ENCODE measurements at regions not wholly inside any gene's neighbourhood (a gene's known extent, or its start where the extent isn't known, plus 50 kb on each side); places are given as distances from the start of the nearest gene placed in this dataset.

GRCh38 chr13:58926858-58927257, 1236.9 kb downstream of the DIAPH3 start:
- no peaks in the 10 kb centered on the region for H3K4me1 ChIP-seq
- WGBS: over 99% methylated on average over 3 of the region's 3 CpGs
- intact Hi-C loops (cut with DNase I): no loop called here
- H3K9me3 ChIP-seq: no peaks in the 10 kb centered on the region
- H3K4me3 ChIP-seq: no peak overlapping the region
- H3K27me3 ChIP-seq: no peaks in the 10 kb centered on the region
- no peaks in the 10 kb centered on the region for H3K36me3 ChIP-seq
- DNase-seq (ENCODE audit: extremely low spot score): no peak
- TF ChIP-seq POLR2A (IDR thresholded peaks at IDR 0.05; ENCODE audit: low read depth) (no peak), POLR2AphosphoS5 (IDR thresholded peaks at IDR 0.05) (no peak), EP300 (IDR thresholded peaks at IDR 0.05) (no peak), CTCF (IDR thresholded peaks at IDR 0.05) (no peak)
- no peak overlapping the region for H3K27ac ChIP-seq (replicated peaks in 1 of 4)

- no peaks in the 10 kb centered on the region for H3K27me3 ChIP-seq
- DNase-seq (ENCODE audit: extremely low spot score): no peak
- H3K4me3 ChIP-seq: no peak overlapping the region
- no peaks in the 10 kb centered on the region for H3K4me1 ChIP-seq
- H3K27ac ChIP-seq (replicated peaks in 1 of 4): no peak overlapping the region
- intact Hi-C loops (cut with DNase I): no loop called here
- no peaks in the 10 kb centered on the region for H3K36me3 ChIP-seq
- no peaks in the 10 kb centered on the region for H3K9me3 ChIP-seq
- no peak for TF ChIP-seq POLR2A (IDR thresholded peaks at IDR 0.05; ENCODE audit: low read depth)
- TF ChIP-seq CTCF (IDR thresholded peaks at IDR 0.05): no peak
- no peak for TF ChIP-seq EP300 (IDR thresholded peaks at IDR 0.05)
- no peak for TF ChIP-seq POLR2AphosphoS5 (IDR thresholded peaks at IDR 0.05)
Observed at GRCh38 chr13:58933475-58933874, 1230.3 kb downstream of the DIAPH3 start.

- DNase-seq (ENCODE audit: extremely low spot score): no peak
- TF ChIP-seq CTCF (IDR thresholded peaks at IDR 0.05) (no peak), POLR2AphosphoS5 (IDR thresholded peaks at IDR 0.05) (no peak), POLR2A (IDR thresholded peaks at IDR 0.05; ENCODE audit: low read depth) (no peak), EP300 (IDR thresholded peaks at IDR 0.05) (no peak)
- intact Hi-C loops (cut with DNase I): no loop called here
- Histone ChIP-seq H3K36me3 (no peaks in the 10 kb centered on the region), H3K27me3 (no peaks in the 10 kb centered on the region), H3K4me3 (no peak overlapping the region), H3K4me1 (no peaks in the 10 kb centered on the region), H3K27ac (replicated peaks in 1 of 4) (no peak overlapping the region), H3K9me3 (no peaks in the 10 kb centered on the region)
- WGBS: 98% methylated on average over 5 of the region's 5 CpGs
Observed at GRCh38 chr13:58935689-58936088, 1228.0 kb downstream of the DIAPH3 start.

GRCh38 chr13:58946274-58946673, 1217.5 kb downstream of the DIAPH3 start:
- intact Hi-C loops (cut with DNase I): no loop called here
- Histone ChIP-seq H3K27ac (replicated peaks in 1 of 4) (no peak overlapping the region), H3K4me1 (no peaks in the 10 kb centered on the region), H3K4me3 (no peak overlapping the region), H3K9me3 (peaks cover 0 to 18% (median 8%) of the 10 kb centered on the region in 4 donors), H3K27me3 (no peaks in the 10 kb centered on the region), H3K36me3 (no peaks in the 10 kb centered on the region)
- no peak for DNase-seq (ENCODE audit: extremely low spot score)
- no peak for TF ChIP-seq EP300 (IDR thresholded peaks at IDR 0.05)
- WGBS: 100% methylated on average over 1 of the region's 1 CpG

- Histone ChIP-seq H3K4me1 (no peaks in the 10 kb centered on the region), H3K27me3 (no peaks in the 10 kb centered on the region), H3K9me3 (peaks cover 0 to 18% (median 8%) of the 10 kb centered on the region in 4 donors), H3K27ac (replicated peaks in 1 of 4) (no peak overlapping the region), H3K36me3 (no peaks in the 10 kb centered on the region), H3K4me3 (no peak overlapping the region)
- intact Hi-C loops (cut with DNase I): no loop called here
- DNase-seq (ENCODE audit: extremely low spot score): no peak
- no peak for TF ChIP-seq POLR2AphosphoS5 (IDR thresholded peaks at IDR 0.05)
- no peak for TF ChIP-seq EP300 (IDR thresholded peaks at IDR 0.05)
- TF ChIP-seq POLR2A (IDR thresholded peaks at IDR 0.05; ENCODE audit: low read depth): no peak
- TF ChIP-seq CTCF (IDR thresholded peaks at IDR 0.05): no peak
- 90% methylated on average over 9 of the region's 9 CpGs for WGBS
Observed at GRCh38 chr13:58949646-58950045, 1214.1 kb downstream of the DIAPH3 start.
